K562 (cell line): ENCODE measurements at regions not wholly inside any gene's neighbourhood (a gene's known extent, or its start where the extent isn't known, plus 50 kb on each side); places are given as distances from the start of the nearest gene placed in this dataset.

ENCODE experiments used
- BRCA1 ChIP-seq, 2 experiments: fragments of 450-650 bp in 1 of 2; sonication (generic) in 1 of 2; formaldehyde crosslinking in 1 of 2; IDR thresholded peaks; 2 replicates each; pipeline versions ENCODE4 v1.5.0 to v1.6.1; 2017 to 2020; ENCODE audit warnings: mild to moderate bottlenecking in 1 of 2, missing genetic modification reagents in 1 of 2
- CTCF ChIP-seq, 3 experiments: IDR thresholded peaks in 2 of 3; conservative IDR thresholded peaks in 1 of 3; 2 replicates each; pipeline ENCODE4 v1.5.1; 2011 to 2012; ENCODE audit warnings: low read length in 3 of 3, mild to moderate bottlenecking in 3 of 3, control low read depth in 2 of 3, improper control_type of control experiment in 1 of 3, inconsistent platforms in 1 of 3, low read depth in 1 of 3, mixed read lengths in 1 of 3, moderate library complexity in 1 of 3; ENCODE audit not compliant: insufficient read depth in 2 of 3
- EZH2 ChIP-seq: IDR thresholded peaks from 2 replicates; pipeline ENCODE4 v1.6.1; 2012; ENCODE audit warnings: low read depth, mild to moderate bottlenecking, inconsistent platforms, low read length, borderline replicate concordance
- HEY1 ChIP-seq: fragments of 250-450 bp; sonication (Bioruptor Pico); IDR thresholded peaks from 2 replicates; pipeline ENCODE4 v1.5.0; 2020; ENCODE audit warnings: mild to moderate bottlenecking, moderate library complexity, borderline replicate concordance
- RBM17 ChIP-seq: fragments of 200-400 bp; formaldehyde crosslinking; IDR thresholded peaks from 2 replicates; pipeline ENCODE4 v1.6.1; 2017; ENCODE audit warnings: low read depth, mild to moderate bottlenecking, low read length, borderline replicate concordance
- SETDB1 ChIP-seq: IDR thresholded peaks from one replicate; pipeline ENCODE4 v1.6.1; 2012; ENCODE audit warnings: low read length, control low read depth, inconsistent platforms
- TAF9B ChIP-seq: fragments of 450-650 bp; IDR thresholded peaks from 2 replicates; pipeline ENCODE4 v1.6.1; 2018; ENCODE audit warnings: mild to moderate bottlenecking; ENCODE audit not compliant: partially characterized antibody
- ZKSCAN1 ChIP-seq: fragments of 150-350 bp; IDR thresholded peaks from 2 replicates; pipeline ENCODE4 v1.6.1; 2016; ENCODE audit warnings: low read depth, low read length
- ZNF12 ChIP-seq: sonication (generic); formaldehyde crosslinking; IDR thresholded peaks from 2 replicates; pipeline ENCODE4 v1.4.0; 2020; ENCODE audit warnings: mild to moderate bottlenecking, missing genetic modification reagents
- ZNF143 ChIP-seq: sonication (generic); formaldehyde crosslinking; IDR thresholded peaks from 2 replicates; pipeline ENCODE4 v1.9.0; 2022; ENCODE audit warnings: mild to moderate bottlenecking, missing genetic modification reagents

DNA sequence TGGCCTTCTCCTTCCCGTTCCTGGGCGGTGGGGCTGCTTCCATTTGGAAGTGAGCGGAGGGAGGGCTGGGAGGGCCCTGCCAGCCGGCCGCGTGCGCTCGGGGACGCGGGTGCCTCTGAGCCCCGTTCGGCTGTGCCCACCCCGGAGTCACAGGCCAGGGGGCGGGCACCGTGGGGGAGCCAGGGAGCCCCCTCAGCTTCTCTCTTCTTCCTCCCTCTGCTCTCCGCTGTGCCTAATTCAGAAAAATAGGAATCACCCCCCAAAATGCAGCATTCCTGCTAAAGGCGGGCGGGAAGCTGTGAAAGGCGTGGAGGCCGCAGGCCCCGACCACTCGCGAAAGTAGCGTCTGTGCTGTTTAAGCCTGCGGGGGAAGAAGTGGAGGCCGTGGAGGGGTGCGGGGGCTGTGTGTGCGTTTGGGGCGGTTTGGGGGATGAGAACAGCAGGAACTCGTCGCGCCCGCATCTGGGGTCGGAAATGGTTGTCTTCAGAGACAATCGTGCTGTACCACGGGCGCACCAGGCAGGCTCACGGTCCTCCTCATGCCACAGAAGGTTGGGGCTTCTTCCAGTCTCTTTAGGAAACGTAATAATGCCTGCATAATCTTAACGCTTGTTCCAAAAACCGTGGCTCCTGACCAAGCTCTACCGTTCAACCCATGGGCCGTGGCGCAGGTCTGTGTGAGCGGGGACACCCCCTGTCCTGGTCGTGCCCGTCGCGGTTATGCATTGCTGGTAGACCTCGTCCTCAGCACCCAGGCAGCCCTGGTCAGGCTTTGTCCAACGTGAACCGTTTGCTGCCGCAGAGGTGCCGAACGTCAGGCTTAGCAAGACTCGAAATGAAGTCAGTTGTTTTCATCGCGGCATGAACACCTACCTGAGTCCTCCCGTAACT lies 110.4 kb upstream of the SOX1 start:
- TF ChIP-seq ZNF12 (CRISPR knock-in tag): no peak
- TF ChIP-seq HEY1 (CRISPR knock-in tag): no peak
- TF ChIP-seq EZH2: no peak
- no peak for TF ChIP-seq ZKSCAN1
- no peak for TF ChIP-seq CTCF (IDR thresholded peaks at IDR 0.05 in 2 of 3, conservative IDR thresholded peaks at IDR 0.05 in 1 of 3; ENCODE audit: insufficient read depth in 2 of 3, low read depth in 1 of 3, low read length in 3 of 3)
- TF ChIP-seq ZNF143 (CRISPR knock-in tag): no peak
- TF ChIP-seq RBM17: no peak
- no peak for TF ChIP-seq BRCA1 (IDR thresholded peaks at IDR 0.05)
- TF ChIP-seq BRCA1 (CRISPR knock-in tag; IDR thresholded peaks at IDR 0.05): no peak
- TF ChIP-seq TAF9B: no peak
- no peak for TF ChIP-seq SETDB1
